ENCODE measurements at regions not wholly inside any gene's neighbourhood (a gene's known extent, or its start where the extent isn't known, plus 50 kb on each side); places are given as distances from the start of the nearest gene placed in this dataset.

- DNase-seq, result peak; percentile 76
Measured at GRCh38 chr13:39942552-39943273, 287.3 kb downstream of the COG6 start.

- DNase-seq, result no peak
Measured at GRCh38 chr13:39943711-39944110, 288.2 kb downstream of the COG6 start.

- DNase-seq, result no peak
Measured at GRCh38 chr13:39945226-39945625, 289.8 kb downstream of the COG6 start.

- DNase-seq, result no peak
Measured at GRCh38 chr13:39946769-39947168, 291.3 kb downstream of the COG6 start.

GRCh38 chr13:39951301-39951700, 295.8 kb downstream of the COG6 start:
- no peak for DNase-seq

GRCh38 chr13:39952249-39953233, 297.1 kb downstream of the COG6 start:
- DNase-seq, result no peak

- DNase-seq, result no peak
Measured at GRCh38 chr13:39954476-39954875, 299.0 kb downstream of the COG6 start.

- no peak for DNase-seq
Measured at GRCh38 chr13:39955560-39955959, 300.1 kb downstream of the COG6 start.

- DNase-seq, result peak in 1 of 2 donors; percentile 45
Measured at GRCh38 chr13:39956036-39956435, 300.6 kb downstream of the COG6 start.

- no peak for DNase-seq
Measured at GRCh38 chr13:39957868-39958677, 302.6 kb downstream of the COG6 start.

GRCh38 chr13:39959497-39960144, 304.2 kb downstream of the COG6 start:
- DNase-seq, result no peak

- DNase-seq, result no peak
Measured at GRCh38 chr13:39960191-39960590, 304.7 kb downstream of the COG6 start.

GRCh38 chr13:39961036-39961435, 305.6 kb downstream of the COG6 start:
- DNase-seq, result no peak

- DNase-seq, result no peak
Measured at GRCh38 chr13:39963612-39964011, 308.1 kb downstream of the COG6 start.

- DNase-seq, result no peak
Measured at GRCh38 chr13:39965309-39965708, 309.8 kb downstream of the COG6 start.

GRCh38 chr13:39967199-39967959, 311.9 kb downstream of the COG6 start:
- no peak for DNase-seq

GRCh38 chr13:39968646-39969475, 313.4 kb downstream of the COG6 start:
- no peak for DNase-seq

GRCh38 chr13:39970177-39970846, 314.9 kb downstream of the COG6 start:
- no peak for DNase-seq

- DNase-seq, result no peak
Measured at GRCh38 chr13:39971526-39971925, 316.1 kb downstream of the COG6 start.

- no peak for DNase-seq
Measured at GRCh38 chr13:39976481-39976880, 321.0 kb downstream of the COG6 start.
